ENCODE measurements at regions not wholly inside any gene's neighbourhood (a gene's known extent, or its start where the extent isn't known, plus 50 kb on each side); places are given as distances from the start of the nearest gene placed in this dataset.

DNA sequence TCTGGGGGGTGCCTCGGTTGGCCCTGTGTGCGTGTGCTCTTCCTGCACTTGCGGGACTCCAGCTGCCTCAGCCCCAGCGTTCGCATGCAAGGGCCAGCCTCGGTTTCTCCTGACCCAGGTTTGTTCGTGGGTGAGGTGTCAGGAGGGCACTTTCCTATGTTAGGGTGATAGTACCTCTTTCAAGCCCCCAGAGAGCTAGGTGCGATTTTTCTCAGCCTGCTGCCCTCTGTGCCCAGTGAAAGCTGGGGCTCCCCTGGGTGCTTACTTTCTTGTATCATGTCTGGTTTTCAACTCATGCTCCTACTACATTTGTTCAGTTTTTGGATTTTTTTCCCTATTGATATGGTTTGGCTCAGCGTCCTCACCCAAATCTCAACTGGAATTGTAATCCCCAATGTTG is 289.2 kb downstream of the TEX29 start:
- H3K56ac ChIP-seq (ENCODE audit: insufficient read length, low read depth, low read length): no peak overlapping the region
- H3K27me3 ChIP-seq (ENCODE audit: insufficient read depth, low read length): no peaks in the 10 kb centered on the region
- H3K9me3 ChIP-seq (ENCODE audit: control insufficient read depth, low read depth, low read length): no peaks in the 10 kb centered on the region
- H3K23ac ChIP-seq (ENCODE audit: insufficient read length, low read depth, low read length): no peak overlapping the region
- H3K79me2 ChIP-seq (ENCODE audit: insufficient read depth, low read length): no peaks in the 10 kb centered on the region
- no CpG with 5 or more reads among the region's 9 CpGs for WGBS (ENCODE audit: extremely low coverage, insufficient read length, low lambda C conversion rate)
- Mint-ChIP-seq H3K36me3 (ENCODE audit: insufficient read depth in 1 of 3, low read depth in 3 of 3) (no peaks in the 10 kb centered on the region; a peak in 1 of 7 replicates), H3K4me3 (no peak overlapping the region), H3K4me1 (peaks cover 3 to 9% of the 10 kb centered on the region in 2 experiments; a peak in 3 of 4 replicates), H3K27me3 (ENCODE audit: low read depth) (no peaks in the 10 kb centered on the region; the same call in 1 of the 2 replicates), H3K27ac (no peak overlapping the region; a peak in 1 of 7 replicates), H3K9me3 (no peaks in the 10 kb centered on the region; a peak in 2 of 5 replicates)
- no peak overlapping the region for H2AK5ac ChIP-seq (ENCODE audit: insufficient read length, low read length)
- no peaks in the 10 kb centered on the region for H3K79me1 ChIP-seq (ENCODE audit: insufficient read depth, low read depth, low read length, poor library complexity, severe bottlenecking)
- no peak overlapping the region for H3K18ac ChIP-seq (ENCODE audit: insufficient read length, low read depth, low read length)
- no peaks in the 10 kb centered on the region for H3K23me2 ChIP-seq (ENCODE audit: insufficient read length, low read depth, low read length, poor library complexity, severe bottlenecking)
- H3K14ac ChIP-seq (ENCODE audit: insufficient read depth, low read length): no peak overlapping the region
- H4K8ac ChIP-seq (replicated peaks; ENCODE audit: insufficient read length, low read depth, low read length): no peak overlapping the region
- no peak overlapping the region for H2BK15ac ChIP-seq (ENCODE audit: low read depth, low read length)
- no peak overlapping the region for H2AFZ ChIP-seq (ENCODE audit: low read length)
- no peak overlapping the region for H2BK12ac ChIP-seq (ENCODE audit: insufficient read length, low read depth, low read length)
- H3K4me1 ChIP-seq (ENCODE audit: insufficient read depth, low read length): no peaks in the 10 kb centered on the region
- no peaks in the 10 kb centered on the region for H4K20me1 ChIP-seq (ENCODE audit: control insufficient read depth, insufficient read depth, insufficient read length)
- no peak overlapping the region for H3K4me2 ChIP-seq (ENCODE audit: insufficient read depth, insufficient read length, low read length)
- no peak overlapping the region for H4K5ac ChIP-seq (ENCODE audit: insufficient read length, low read depth, low read length)
- H2BK5ac ChIP-seq (ENCODE audit: insufficient read length, low read length): no peak overlapping the region
- H3K9ac ChIP-seq (ENCODE audit: extremely low read depth, insufficient read length, low read length): no peak overlapping the region
- no peak overlapping the region for H3T11ph ChIP-seq (ENCODE audit: low read length)
- no peak overlapping the region for H3K4ac ChIP-seq (ENCODE audit: low read depth, low read length)
- H2BK120ac ChIP-seq (ENCODE audit: low read depth, low read length, poor library complexity, severe bottlenecking): no peak overlapping the region
- H3K27ac ChIP-seq (ENCODE audit: insufficient read length, low read depth, low read length): no peak overlapping the region
- no peak overlapping the region for H4K91ac ChIP-seq (ENCODE audit: insufficient read length, low read depth, low read length)
- no peak overlapping the region for H2BK20ac ChIP-seq (ENCODE audit: low read depth, low read length, poor library complexity, severe bottlenecking)
- no peak for DNase-seq
- TF ChIP-seq, protein P1, sequence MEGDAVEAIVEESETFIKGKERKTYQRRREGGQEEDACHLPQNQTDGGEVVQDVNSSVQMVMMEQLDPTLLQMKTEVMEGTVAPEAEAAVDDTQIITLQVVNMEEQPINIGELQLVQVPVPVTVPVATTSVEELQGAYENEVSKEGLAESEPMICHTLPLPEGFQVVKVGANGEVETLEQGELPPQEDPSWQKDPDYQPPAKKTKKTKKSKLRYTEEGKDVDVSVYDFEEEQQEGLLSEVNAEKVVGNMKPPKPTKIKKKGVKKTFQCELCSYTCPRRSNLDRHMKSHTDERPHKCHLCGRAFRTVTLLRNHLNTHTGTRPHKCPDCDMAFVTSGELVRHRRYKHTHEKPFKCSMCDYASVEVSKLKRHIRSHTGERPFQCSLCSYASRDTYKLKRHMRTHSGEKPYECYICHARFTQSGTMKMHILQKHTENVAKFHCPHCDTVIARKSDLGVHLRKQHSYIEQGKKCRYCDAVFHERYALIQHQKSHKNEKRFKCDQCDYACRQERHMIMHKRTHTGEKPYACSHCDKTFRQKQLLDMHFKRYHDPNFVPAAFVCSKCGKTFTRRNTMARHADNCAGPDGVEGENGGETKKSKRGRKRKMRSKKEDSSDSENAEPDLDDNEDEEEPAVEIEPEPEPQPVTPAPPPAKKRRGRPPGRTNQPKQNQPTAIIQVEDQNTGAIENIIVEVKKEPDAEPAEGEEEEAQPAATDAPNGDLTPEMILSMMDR (conservative IDR thresholded peaks at IDR 0.05): no peak
